Lung (tissue), 11 donors: ENCODE measurements at regions not wholly inside any gene's neighbourhood (a gene's known extent, or its start where the extent isn't known, plus 50 kb on each side); places are given as distances from the start of the nearest gene placed in this dataset.

Experiments used
- ATAC-seq: fragments of 200-7000 bp; cut with Tn5 transposase; one replicate; pipeline ENCODE4 v1.9.1; 2020; ENCODE audit warnings: moderate number of reproducible peaks; ENCODE audit not compliant: insufficient read depth, low FRiP score
- DNase-seq, 3 donors: peaks; one replicate each; pipeline ENCODE4 v3.0.0-alpha.2; 2013 to 2017
- H3K27ac ChIP-seq, 2 donors: one replicate each; pipeline ENCODE4 v1.5.1; 2013; ENCODE audit warnings: mild to moderate bottlenecking in 2 of 2, moderate library complexity in 2 of 2, control low read depth in 1 of 2, inconsistent platforms in 1 of 2, low read depth in 1 of 2, low read length in 1 of 2
- H3K27me3 ChIP-seq, 3 donors: one replicate each; pipeline ENCODE4 v1.5.1; 2013; ENCODE audit warnings: low read length in 2 of 3; ENCODE audit not compliant: control insufficient read depth in 3 of 3, insufficient read depth in 3 of 3
- H3K36me3 ChIP-seq, 4 donors: one replicate each; pipeline ENCODE4 v1.5.1; 2013; ENCODE audit warnings: low read length in 4 of 4, mild to moderate bottlenecking in 1 of 4, moderate library complexity in 1 of 4; ENCODE audit not compliant: control insufficient read depth in 4 of 4, insufficient read depth in 4 of 4
- H3K4me1 ChIP-seq, 5 donors: one replicate each; pipeline ENCODE4 v1.5.1; 2013; ENCODE audit warnings: low read length in 5 of 5, mild to moderate bottlenecking in 2 of 5, moderate library complexity in 1 of 5; ENCODE audit not compliant: control insufficient read depth in 5 of 5, insufficient read depth in 5 of 5
- H3K4me3 ChIP-seq: one replicate; pipeline ENCODE4 v1.5.1; 2013; ENCODE audit warnings: mild to moderate bottlenecking, control low read depth, moderate library complexity
- H3K9ac ChIP-seq, 2 donors: one replicate each; pipeline ENCODE4 v1.5.1; 2013; ENCODE audit warnings: low read length in 2 of 2, control low read depth in 1 of 2; ENCODE audit not compliant: insufficient read depth in 1 of 2
- H3K9me3 ChIP-seq, 4 donors: one replicate each; pipeline ENCODE4 v1.5.1; 2013; ENCODE audit warnings: low read length in 3 of 4, mild to moderate bottlenecking in 1 of 4, moderate library complexity in 1 of 4; ENCODE audit not compliant: control insufficient read depth in 4 of 4, insufficient read depth in 3 of 4
- WGBS, 2 donors: extraction: QIAGEN DNeasy Blood & Tissue Kit; methylation state at CpG; one replicate each; pipeline ENCODE4 v1.1.7; 2013; 5-methylcytosine and 5-hydroxymethylcytosine counted together
- TF ChIP-seq, protein P1 (sequence below): IDR thresholded peaks from 2 replicates; pipeline ENCODE4 v1.5.1; 2012; ENCODE audit warnings: mild to moderate bottlenecking; ENCODE audit errors: control extremely low read depth, extremely low read depth
- donor health status: control.
- donor health status: control.
- donor health status: Bipolar disorder and iron deficiency.
- donor health status: healthy.
- donor health status: DM: yes; HTN: yes; CAD: no.

DNA sequence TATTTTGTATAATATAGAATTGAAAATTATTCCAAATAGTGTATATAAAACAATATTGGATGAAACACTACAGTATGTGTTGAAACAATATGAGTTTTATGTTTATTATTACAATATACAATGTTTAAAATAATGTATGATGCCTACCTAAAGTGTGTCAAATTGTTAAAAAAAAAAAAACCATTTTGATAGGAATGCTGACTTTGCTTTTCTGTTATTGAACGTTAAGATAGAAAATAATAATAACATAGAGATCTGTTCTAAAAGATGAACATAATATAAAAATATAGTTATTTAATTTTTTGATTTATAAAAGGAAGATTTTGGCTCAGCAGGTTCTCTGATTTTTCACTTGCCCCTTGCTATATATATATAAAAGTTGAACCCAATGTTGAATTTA is 474.6 kb upstream of the ATXN8OS start:
- DNase-seq: no peak
- ATAC-seq: no peak
- WGBS, 2 donors: 80 to 81% methylated on average over 1 of the region's 1 CpG
- no peaks in the 10 kb centered on the region for H3K36me3 ChIP-seq
- H3K27ac ChIP-seq: no peak overlapping the region
- no peak overlapping the region for H3K4me3 ChIP-seq
- H3K9ac ChIP-seq: no peak overlapping the region
- no peaks in the 10 kb centered on the region for H3K4me1 ChIP-seq
- H3K9me3 ChIP-seq: no peaks in the 10 kb centered on the region
- TF ChIP-seq, protein P1, sequence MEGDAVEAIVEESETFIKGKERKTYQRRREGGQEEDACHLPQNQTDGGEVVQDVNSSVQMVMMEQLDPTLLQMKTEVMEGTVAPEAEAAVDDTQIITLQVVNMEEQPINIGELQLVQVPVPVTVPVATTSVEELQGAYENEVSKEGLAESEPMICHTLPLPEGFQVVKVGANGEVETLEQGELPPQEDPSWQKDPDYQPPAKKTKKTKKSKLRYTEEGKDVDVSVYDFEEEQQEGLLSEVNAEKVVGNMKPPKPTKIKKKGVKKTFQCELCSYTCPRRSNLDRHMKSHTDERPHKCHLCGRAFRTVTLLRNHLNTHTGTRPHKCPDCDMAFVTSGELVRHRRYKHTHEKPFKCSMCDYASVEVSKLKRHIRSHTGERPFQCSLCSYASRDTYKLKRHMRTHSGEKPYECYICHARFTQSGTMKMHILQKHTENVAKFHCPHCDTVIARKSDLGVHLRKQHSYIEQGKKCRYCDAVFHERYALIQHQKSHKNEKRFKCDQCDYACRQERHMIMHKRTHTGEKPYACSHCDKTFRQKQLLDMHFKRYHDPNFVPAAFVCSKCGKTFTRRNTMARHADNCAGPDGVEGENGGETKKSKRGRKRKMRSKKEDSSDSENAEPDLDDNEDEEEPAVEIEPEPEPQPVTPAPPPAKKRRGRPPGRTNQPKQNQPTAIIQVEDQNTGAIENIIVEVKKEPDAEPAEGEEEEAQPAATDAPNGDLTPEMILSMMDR: no peak
- H3K27me3 ChIP-seq: no peaks in the 10 kb centered on the region

DNA sequence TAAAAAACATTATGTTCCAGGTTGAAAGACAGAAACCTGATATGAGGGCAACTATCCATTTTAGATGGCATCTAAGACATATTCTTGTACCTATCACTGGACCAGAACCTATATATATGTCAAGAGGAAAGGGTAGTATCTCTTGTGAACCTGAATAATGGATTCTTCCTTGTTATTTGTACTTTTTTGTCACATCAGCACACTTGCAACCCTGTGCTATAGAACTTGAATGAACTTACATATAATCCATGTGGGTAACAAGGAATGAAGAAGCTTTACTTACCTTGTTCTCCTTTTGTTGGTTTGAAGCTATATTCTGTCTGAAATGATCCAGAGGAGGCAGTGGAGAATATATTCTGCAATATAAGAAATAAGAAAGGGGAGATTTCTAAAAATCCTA is 483.7 kb upstream of the ATXN8OS start:
- no peak for ATAC-seq
- TF ChIP-seq, protein P1: no peak
- no peak overlapping the region for H3K9ac ChIP-seq
- H3K9me3 ChIP-seq: no peaks in the 10 kb centered on the region
- H3K27ac ChIP-seq: no peak overlapping the region
- no peaks in the 10 kb centered on the region for H3K4me1 ChIP-seq
- H3K4me3 ChIP-seq: no peak overlapping the region
- H3K27me3 ChIP-seq: no peaks in the 10 kb centered on the region
- no peaks in the 10 kb centered on the region for H3K36me3 ChIP-seq
- no peak for DNase-seq

DNA sequence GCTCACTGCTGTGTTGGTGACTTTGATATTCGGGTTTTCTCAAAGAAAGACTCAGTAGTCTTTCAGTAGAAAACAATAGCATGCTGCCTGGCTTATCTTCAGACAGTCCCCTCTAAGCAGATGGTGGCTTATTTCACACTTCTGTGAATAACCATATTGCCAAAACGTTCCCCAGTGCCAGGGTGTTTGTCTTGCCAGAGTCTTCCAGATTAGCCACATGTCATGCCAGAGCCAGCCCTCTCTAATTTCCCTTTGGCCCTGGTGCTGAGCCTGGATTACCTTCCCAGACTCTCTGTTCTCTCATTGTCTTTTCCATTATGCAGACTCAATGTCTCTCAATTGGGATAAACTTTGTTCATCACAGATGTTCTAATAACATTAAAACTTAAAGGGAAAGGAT is 488.0 kb upstream of the ATXN8OS start:
- ATAC-seq (no peak), DNase-seq (no peak)
- Histone ChIP-seq H3K27ac (no peak overlapping the region), H3K27me3 (no peaks in the 10 kb centered on the region), H3K4me1 (no peaks in the 10 kb centered on the region), H3K36me3 (no peaks in the 10 kb centered on the region), H3K9ac (no peak overlapping the region), H3K9me3 (no peaks in the 10 kb centered on the region), H3K4me3 (no peak overlapping the region)
- WGBS, 2 donors: 40 to 49% methylated on average over 2 of the region's 2 CpGs
- TF ChIP-seq, protein P1: no peak

DNA sequence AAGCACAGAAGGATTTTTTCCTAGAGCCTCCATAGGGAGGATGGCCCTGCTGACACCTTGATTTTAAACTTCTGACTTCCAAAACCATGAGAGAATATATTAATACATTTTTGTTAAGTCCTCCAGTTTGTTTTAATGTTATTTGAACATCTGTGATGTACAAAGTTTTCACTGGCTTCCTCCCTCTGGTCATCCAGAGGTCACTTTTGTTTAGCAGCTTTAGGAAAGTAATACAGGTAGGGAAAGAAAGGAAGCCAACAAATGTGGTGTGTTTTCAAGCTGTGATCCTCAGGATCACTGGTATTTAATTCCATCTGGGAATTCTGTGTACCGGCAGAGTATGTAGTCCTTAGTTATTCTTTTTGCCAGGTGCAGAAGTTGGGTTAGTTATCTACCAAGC is 488.8 kb upstream of the ATXN8OS start:
- Histone ChIP-seq H3K27ac (no peak overlapping the region), H3K4me1 (no peaks in the 10 kb centered on the region), H3K9ac (no peak overlapping the region), H3K4me3 (no peak overlapping the region), H3K9me3 (no peaks in the 10 kb centered on the region), H3K36me3 (no peaks in the 10 kb centered on the region), H3K27me3 (no peaks in the 10 kb centered on the region)
- ATAC-seq: no peak
- DNase-seq: no peak
- TF ChIP-seq, protein P1: no peak
- WGBS, 2 donors: 94 to 99% methylated on average over 1 of the region's 1 CpG
